ENCODE measurements at regions not wholly inside any gene's neighbourhood (a gene's known extent, or its start where the extent isn't known, plus 50 kb on each side); places are given as distances from the start of the nearest gene placed in this dataset.

DNA sequence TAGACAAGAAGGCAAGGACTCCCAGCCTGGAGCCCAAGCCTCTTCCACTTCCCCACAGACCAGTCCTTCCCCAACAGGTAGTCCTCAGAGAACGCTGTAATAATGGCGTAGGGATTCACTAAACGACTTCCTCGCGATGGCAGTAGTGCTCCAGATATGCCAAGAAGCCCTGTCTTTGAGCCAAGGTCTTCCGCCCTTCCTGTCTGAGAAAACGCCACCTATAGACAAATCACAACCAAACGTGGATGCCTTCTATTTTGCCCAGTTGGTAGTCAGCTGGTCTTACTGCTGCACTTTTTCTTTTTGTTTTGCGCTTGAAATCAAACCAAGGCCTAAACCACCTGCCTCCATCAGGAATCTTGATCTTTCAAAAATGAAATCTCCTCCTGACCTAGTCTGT, 203.3 kb downstream of the OR13H1 start:
- CTCF ChIA-PET, result no interaction called here

DNA sequence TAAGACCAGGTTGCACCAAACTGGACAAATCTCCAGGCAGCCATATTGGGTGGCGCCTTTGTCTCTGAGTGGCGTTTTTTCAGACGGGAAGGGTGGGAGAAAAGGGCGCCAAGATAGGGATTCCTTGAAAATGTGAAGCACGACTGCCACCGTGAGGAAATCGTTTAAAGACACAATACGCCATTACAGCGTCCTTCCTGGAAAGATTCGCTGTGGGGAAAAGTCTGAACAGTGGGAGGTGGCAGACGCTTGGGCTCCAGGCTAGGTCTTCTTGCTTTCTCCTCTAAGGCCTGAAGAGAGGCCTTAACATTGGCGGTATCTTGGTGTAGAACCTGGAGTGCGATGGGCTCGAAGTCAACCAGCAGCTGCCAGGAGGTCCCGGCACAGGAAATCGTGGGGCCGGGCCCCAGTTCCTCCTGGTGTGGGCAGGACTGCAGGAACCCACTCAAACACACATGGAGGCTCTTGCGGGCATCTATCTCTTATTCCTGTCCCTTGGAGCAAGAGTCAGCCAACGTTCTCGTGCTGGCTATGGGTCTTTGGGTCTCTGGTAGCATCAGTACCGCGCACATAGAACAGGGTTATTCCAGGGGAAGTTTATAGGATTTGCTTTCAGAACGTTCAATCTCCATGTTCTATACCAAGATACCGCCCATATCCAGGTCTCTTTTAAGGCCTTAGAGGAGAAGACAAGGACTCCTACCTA, 208.8 kb downstream of the OR13H1 start:
- DNase-seq (ENCODE audit: low read depth), result no peak
- CTCF ChIA-PET, result no interaction called here
- POLR2A ChIA-PET, result no interaction called here

More for the DNA sequence above, 203.3 kb downstream of the OR13H1 start:
- Histone ChIP-seq H3K4me3 (ENCODE audit: low read depth, low read length) (no peak overlapping the region), H3K27me3 (ENCODE audit: control insufficient read depth, insufficient read depth, low read length) (no peaks in the 10 kb centered on the region), H3K36me3 (ENCODE audit: control insufficient read depth, insufficient read depth, low read length) (no peaks in the 10 kb centered on the region)
- TF ChIP-seq, protein P1, sequence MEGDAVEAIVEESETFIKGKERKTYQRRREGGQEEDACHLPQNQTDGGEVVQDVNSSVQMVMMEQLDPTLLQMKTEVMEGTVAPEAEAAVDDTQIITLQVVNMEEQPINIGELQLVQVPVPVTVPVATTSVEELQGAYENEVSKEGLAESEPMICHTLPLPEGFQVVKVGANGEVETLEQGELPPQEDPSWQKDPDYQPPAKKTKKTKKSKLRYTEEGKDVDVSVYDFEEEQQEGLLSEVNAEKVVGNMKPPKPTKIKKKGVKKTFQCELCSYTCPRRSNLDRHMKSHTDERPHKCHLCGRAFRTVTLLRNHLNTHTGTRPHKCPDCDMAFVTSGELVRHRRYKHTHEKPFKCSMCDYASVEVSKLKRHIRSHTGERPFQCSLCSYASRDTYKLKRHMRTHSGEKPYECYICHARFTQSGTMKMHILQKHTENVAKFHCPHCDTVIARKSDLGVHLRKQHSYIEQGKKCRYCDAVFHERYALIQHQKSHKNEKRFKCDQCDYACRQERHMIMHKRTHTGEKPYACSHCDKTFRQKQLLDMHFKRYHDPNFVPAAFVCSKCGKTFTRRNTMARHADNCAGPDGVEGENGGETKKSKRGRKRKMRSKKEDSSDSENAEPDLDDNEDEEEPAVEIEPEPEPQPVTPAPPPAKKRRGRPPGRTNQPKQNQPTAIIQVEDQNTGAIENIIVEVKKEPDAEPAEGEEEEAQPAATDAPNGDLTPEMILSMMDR (IDR thresholded peaks at IDR 0.05; ENCODE audit: insufficient read depth, low read depth, low read length), result no peak
- POLR2A ChIA-PET, result no interaction called here
- DNase-seq (ENCODE audit: low read depth), result no peak

DNA sequence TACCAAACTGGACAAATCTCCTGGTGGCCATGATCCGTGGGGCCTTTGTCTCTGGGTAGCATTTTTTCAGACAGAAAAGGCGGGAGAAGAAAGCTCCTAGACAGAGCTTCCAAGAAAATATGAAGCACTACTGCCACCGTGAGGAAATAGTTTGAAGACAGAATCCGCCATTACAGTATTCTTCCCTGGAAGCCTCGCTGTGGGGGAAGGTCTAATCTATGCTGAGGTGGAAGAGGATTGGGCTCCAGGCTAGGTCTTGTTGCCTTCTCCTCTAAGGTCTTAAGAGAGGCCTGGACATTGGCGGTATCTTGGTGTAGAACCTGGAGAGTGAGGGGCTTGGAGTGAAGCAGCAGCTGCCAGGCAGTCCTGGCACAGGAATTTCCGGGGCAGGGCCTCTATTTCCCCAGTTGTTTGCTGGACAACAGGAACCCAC, 218.9 kb downstream of the OR13H1 start:
- Histone ChIP-seq H3K4me3 (ENCODE audit: low read depth, low read length) (no peak overlapping the region), H3K36me3 (ENCODE audit: control insufficient read depth, insufficient read depth, low read length) (no peaks in the 10 kb centered on the region), H3K27me3 (ENCODE audit: control insufficient read depth, insufficient read depth, low read length) (no peaks in the 10 kb centered on the region)
- POLR2A ChIA-PET, result no interaction called here
- CTCF ChIA-PET, result no interaction called here
- DNase-seq (ENCODE audit: low read depth), result no peak
- TF ChIP-seq, protein P1 (IDR thresholded peaks at IDR 0.05; ENCODE audit: insufficient read depth, low read depth, low read length), result no peak

More for the DNA sequence above, 208.8 kb downstream of the OR13H1 start:
- H3K27me3 ChIP-seq (ENCODE audit: control insufficient read depth, insufficient read depth, low read length), result no peaks in the 10 kb centered on the region
- no peaks in the 10 kb centered on the region for H3K36me3 ChIP-seq (ENCODE audit: control insufficient read depth, insufficient read depth, low read length)
- TF ChIP-seq, protein P1 (IDR thresholded peaks at IDR 0.05; ENCODE audit: insufficient read depth, low read depth, low read length), result no peak
- no peak overlapping the region for H3K4me3 ChIP-seq (ENCODE audit: low read depth, low read length)

DNA sequence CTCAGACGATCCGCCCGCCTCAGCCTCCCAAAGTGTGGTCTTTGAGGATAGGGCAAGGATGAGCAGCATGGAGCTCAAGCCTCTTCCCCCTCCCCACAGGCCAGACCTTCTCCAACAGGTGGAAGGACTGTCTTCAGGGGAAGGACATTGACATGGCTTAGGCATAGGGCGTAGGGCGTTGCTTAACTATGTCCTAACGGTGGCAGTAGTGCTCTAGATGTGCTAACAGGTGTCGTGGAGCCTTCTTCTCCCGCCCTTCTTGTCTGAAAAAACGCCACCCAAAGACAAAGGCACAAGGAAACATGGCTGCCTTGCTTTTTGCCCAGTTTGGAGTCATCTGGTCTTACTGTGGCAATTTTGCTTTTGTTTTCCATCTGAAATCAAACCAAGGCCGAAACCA, 219.8 kb downstream of the OR13H1 start:
- Histone ChIP-seq H3K27me3 (ENCODE audit: control insufficient read depth, insufficient read depth, low read length) (no peaks in the 10 kb centered on the region), H3K36me3 (ENCODE audit: control insufficient read depth, insufficient read depth, low read length) (no peaks in the 10 kb centered on the region), H3K4me3 (ENCODE audit: low read depth, low read length) (no peak overlapping the region)
- ChIA-PET POLR2A (no interaction called here), CTCF (no interaction called here)
- DNase-seq (ENCODE audit: low read depth), result no peak
- TF ChIP-seq, protein P1 (IDR thresholded peaks at IDR 0.05; ENCODE audit: insufficient read depth, low read depth, low read length), result no peak

DNA sequence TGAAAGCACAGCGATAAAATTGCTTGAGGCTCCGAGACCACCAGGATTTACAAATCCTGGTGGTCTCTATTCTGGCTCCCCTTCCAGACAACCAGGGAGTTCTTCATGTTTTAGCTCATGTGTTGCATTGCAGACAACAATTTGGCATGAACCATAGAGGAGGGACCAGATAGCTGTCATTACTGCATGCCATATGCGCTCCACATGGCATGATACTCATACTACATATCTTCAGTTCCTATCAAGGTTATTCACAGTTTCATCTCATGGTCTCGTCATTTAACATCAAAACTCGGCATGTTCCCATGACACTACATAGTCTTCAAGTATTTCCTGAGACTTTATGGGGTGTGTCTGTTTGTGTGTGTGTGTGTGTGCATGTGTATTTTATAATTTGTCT, 220.3 kb downstream of the OR13H1 start:
- no peaks in the 10 kb centered on the region for H3K36me3 ChIP-seq (ENCODE audit: control insufficient read depth, insufficient read depth, low read length)
- H3K4me3 ChIP-seq (ENCODE audit: low read depth, low read length), result no peak overlapping the region
- CTCF ChIA-PET, result no interaction called here
- H3K27me3 ChIP-seq (ENCODE audit: control insufficient read depth, insufficient read depth, low read length), result no peaks in the 10 kb centered on the region
- POLR2A ChIA-PET, result no interaction called here
- no peak for DNase-seq (ENCODE audit: low read depth)
- TF ChIP-seq, protein P1 (IDR thresholded peaks at IDR 0.05; ENCODE audit: insufficient read depth, low read depth, low read length), result no peak
